GM19455 (cell line): ENCODE measurements at regions not wholly inside any gene's neighbourhood (a gene's known extent, or its start where the extent isn't known, plus 50 kb on each side); places are given as distances from the start of the nearest gene placed in this dataset.

Experiments
- ATAC-seq: cut with Tn5 transposase; IDR thresholded peaks from one replicate; pipeline ENCODE4 v1.9.1; 2021; ENCODE audit not compliant: unreplicated experiment

DNA sequence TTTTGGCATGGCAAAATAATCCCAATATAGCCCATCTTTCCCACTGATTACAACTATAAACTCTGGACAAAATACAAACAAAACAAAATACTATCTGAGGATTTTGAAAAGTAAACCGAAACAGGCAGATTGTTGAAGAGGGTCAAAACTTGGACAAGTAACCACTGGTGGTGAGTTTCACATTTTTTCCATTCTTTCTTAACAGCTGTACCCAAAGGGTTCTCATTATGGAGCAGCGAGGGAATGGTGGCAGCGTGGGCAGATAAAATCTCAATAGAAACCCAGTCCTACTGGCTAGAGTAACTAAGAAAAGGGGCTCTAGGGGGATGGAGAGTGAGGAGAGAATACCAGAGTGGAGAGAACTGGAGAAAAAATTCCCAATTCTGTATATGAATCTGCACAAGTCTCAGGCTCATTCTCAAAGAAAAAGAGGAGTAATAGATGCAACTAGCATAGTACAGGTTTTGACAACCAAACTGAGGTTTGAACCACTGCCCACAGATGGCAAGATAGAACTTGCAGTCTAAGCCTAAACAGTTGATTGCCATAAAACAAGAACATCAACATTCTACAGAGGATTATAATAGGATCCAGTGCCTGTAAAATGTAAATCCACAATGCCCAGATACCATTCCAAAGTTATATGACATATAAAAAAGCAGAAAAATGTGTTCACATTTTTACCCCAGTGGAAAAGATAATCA lies 284.5 kb downstream of the KCNRG start:
- no peak for ATAC-seq

DNA sequence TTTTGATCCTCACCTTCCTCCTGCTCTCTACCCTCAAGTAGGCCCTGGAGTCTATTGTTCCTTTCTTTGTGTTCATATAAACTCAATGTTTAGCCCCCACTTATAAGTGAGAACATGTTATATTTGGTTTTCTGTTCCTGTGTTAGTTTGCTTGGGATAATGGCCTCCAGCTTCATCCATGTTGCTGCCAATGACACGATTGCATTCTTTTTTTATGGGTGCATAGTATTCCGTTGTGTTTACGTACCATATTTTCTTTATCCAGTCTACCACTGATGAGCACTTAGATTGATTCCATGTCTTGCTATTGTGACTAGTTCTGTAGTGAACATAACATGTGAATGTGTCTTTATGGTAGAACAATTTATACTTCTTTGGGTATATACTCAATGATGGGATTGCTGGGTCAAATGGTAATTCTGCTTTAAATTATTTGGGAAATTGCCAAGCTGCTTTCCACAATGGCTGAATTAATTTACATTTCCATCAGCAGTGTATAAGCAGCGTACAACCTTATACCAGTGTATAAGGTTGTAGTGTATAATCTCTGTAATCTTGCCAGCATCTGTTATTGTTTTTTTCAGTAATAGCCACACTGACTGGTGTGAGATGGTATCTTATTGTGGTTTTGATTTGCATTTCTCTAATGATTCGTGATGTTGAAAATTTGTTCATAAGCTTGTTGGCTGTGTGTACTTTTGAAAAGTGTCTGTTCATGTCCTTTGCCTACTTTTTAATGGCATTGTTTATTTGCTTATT lies 288.9 kb downstream of the KCNRG start:
- no peak for ATAC-seq

DNA sequence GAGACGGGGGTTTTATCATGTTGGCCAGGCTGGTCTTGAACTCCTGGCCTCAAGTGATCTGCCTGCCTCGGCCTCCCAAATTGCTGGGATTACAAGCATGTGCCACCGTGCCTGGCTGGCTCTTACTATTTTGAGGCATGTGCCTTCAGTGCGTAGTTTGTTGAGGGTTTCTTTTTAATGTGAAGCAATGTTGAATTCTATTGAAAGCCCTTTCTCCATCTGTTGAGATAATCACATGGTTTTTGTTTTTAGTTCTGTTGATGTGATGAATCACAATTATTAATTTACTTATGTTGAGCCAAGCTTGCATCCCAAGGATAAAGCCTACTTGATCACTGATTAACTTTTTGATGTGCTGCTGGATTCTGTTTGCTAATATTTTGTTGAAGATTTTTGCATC lies 290.9 kb downstream of the KCNRG start:
- ATAC-seq: no peak

DNA sequence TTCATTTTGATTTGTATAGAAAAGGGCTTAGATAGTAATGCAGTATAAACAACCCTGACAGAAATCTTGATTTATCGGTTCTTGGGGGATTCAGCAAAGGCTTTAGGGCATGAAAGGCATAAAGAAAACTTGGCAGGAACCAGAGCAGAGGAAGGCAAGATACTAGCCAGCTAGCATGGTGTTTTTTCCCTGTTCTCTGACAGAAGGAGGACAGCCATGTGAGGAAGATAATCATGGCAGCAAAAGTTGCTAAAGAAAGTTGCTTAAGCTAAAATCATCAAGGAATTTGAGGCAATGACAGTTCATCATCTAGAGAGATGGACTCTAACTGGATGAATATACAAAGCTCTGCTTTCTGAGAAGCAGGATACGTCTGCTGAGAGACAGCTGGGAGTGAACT lies 294.1 kb downstream of the KCNRG start:
- ATAC-seq: no peak

DNA sequence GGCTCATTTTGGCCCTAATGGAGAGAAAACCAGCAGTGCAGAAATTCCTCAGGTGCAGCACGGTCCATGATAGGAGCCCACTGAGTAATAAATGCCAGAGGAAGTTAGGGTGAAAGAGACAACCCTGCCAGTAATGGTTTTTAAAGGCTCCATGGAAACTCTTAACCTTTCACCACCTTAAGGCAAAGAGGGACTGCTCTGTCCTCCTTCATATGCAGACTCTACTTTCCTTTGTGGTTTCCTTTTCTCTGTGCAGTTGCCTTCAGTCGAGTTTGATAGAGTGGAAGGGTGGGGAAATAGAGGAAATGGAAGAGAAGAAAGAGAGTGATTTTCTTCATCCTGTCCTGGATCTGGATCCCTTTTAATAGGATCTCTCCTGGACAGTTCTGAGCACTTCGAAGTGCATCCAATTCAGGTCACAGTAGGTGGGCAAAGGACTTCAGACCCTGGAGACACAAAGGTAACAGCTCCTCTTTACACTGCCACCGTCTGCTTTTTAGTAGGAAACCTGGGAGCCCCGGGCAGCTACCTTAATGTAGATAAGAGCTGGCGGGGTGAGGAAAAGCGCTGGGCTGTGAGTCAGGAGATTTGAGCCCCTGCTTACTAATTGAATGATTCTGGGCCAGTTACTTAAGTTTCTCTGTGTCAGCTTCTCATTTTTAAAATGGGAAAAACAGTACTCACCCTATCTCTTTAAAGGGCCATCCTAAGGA lies 294.8 kb downstream of the KCNRG start:
- ATAC-seq: no peak

DNA sequence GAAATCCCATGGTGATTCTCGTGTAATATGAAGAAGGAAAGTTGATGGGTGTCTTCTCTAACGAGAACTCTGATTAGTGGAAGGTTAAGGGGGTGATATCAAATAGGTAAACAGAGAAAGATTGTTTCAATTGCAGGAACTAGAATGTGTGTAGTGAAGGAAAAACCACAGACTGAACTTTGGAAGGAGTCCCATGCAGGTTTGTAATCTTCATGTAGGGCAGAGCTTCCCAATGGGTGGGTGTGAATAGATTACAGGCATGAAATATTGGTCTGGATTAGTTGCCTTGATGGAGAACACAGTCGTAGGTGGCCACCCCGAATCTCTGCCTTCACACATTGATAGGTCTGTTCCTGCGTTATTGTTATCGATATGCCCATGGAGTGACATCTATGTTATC lies 295.5 kb downstream of the KCNRG start:
- ATAC-seq: no peak

DNA sequence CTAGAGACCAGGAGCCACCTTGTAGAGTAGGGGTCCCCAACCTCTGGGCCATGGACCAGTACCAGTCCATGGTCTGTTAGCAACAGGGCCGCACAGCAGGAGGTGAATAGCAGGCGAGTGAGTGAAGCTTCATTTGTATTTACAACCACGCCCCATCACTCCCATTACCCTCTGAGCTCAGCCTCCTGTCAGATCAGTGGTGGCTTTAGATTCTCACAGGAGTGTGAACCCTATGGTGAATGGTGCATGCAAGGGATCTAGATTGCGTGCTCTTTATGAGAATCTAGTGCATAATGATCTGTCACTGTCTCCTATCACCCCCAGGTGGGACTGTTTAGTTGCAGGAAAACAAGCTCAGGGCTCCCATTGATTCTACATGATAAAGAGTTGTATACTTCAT lies 303.6 kb downstream of the KCNRG start:
- ATAC-seq: no peak

DNA sequence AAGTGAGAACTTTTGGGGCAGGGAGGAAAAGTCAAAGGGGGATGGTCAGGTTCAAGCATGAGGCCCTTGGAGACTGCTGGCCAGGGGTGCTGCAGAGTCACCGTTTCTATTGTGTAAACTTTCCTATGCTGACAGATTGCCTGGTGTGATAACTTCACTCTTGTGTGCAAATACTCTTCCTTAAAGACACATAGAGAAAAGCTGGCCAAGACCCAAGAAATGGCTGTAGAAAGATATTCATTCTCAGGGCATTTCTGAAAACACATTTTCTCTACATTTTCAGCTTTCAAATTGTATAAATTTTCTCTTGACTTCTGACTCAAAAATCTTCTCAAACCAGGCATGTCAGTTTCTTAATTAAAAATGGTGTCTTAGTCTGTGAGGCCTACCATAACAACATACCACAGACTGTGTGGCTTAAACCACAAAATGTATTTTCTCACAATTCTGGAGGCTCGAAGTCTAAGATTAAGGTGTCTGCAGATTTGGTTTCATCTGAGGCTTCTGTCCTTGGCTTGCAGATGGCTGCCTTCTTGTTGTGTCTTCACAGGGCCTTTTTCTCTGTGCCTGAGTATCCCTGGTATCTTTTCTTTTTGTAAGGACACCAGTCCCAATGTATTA lies 304.5 kb downstream of the KCNRG start:
- no peak for ATAC-seq

DNA sequence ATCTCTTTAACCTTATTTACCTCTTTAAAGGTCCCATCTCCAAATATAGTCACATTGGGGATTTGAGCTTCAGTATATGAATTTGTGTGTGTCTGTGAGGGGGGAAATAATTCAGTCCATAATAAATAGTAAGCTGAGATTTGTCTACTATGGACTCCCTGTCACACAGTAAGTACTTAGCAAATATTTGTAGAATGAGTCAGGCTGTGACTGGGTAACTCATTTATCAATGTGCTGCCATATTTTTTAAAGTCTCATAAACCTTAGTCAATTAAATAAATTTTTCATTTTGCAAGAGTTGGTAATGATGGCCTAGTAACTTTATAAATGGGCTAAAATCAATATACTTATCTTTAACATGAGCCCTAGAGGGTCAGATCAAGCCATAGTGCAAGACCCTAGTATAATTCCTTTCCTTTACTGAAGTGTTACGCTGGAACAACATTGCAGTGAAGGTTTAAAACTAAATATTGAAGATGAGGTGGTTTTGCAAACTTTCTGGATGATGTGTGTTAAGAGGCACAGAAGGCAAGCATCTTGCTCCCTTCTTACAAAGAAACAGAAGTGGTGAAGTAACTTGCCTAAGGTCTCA lies 305.1 kb downstream of the KCNRG start:
- ATAC-seq: no peak

DNA sequence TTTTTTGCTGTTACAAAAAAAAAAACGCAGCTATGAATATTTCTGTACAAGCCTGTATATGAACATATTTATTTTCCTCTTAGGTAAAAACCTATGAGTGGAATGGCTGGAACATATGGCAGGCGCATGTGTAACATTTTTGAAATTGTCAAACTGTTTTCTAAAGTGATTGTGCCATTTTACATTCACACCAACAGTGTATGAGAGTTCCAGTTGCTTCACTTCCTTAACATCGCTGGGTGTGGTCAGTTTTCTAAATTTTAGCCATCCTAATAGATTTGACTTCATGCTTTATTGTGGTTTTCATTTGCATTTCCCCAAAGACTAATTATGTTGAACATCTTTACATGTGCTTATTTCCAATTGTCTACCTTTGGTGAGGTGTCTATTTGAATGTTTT lies 306.8 kb downstream of the KCNRG start:
- ATAC-seq: no peak

DNA sequence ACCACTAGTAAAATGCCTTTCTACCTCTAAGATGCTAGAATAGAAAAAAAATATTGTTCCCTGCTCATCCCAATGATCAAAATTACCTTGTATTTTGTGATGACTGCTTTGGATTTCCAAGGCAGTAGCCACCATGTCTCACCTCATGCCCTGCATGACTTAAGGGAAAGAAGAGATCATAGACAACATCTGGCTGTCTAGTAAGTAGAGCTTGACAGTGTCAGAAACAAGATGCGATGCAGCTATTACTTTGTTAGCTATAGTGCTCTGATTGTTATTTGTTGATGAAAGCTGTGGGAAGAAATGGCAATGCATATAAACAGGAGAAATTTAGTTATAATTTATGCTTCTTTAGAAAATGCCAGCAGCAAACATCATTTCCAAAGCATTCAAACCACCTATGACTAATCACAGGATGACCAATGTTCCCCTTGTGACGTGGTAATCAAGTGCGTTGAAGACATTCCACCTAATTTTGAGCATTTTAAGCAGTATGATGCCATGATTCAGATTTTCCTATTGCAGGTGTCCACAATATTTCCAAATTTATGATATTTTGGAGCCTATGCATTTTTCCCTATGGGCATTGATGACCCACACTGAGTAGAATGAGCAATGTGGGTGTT lies 308.3 kb downstream of the KCNRG start:
- no peak for ATAC-seq

DNA sequence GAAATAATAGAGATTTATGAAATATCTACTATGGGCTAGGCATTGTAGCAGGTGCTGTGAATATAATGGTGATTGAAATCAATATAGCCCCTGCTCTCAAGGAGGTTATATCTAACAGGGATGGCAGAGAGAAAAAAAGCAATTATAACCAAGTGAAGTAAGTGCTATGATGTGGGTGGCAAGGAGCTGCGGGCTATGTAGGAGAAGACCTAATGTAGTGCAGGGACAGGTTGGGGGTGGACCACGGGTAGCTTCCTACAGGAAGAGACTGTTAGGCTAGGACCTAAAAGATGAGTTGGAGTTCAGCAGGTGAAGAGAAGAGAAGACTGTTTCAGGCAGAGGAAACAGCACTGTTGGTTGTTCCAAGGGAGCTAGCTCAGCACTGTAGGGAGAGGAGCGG lies 311.0 kb downstream of the KCNRG start:
- ATAC-seq: no peak

DNA sequence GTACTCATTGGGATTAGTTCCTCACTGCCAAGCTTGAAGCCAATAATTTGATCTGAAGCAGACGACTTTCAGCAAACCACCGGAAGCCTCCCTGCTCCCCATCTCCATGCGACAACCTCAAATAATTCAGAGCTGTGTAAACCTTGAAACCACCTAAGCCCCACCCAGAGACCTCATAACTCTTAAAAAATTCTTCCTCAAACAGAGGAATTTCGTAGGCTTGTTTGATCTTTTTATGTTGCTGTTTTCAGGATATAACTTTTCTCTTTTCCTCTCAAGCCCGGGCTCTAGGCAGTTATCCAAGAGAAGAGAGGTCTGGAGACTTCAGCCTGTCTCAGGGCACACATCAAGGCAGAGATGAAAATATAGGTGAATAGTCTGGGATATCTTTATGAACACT lies 311.6 kb downstream of the KCNRG start:
- ATAC-seq: no peak

DNA sequence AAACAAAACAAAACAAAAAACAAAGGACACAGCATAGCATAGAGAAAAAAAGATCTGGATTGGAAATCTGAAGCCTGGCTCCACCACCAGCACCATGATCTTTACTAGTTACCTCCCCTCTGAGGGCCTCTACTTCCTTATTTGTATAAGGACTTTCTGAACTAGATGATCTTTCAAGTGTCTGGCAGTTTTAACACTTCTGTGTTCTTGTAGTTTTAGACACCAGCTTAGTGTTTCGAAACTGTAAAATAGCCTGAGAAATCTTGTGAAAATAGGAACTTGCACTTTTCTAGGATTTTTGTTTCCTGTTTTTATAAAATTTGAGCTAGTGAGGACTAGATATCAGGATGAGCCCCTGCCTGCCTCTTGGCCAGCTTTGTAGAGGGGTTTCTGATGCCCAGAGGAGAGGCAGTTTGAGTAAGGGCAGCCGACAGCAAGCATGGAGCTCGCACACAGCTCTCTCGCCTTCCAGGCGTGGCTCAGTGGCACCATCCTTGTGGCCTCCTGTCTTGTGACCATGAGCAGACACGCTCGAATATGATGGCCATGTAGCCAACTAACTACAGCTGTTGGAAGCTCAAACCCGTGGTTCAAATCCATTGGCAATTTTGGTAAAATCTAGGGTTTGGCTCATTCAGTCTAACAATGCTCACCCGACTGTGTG lies 319.0 kb downstream of the KCNRG start:
- no peak for ATAC-seq

DNA sequence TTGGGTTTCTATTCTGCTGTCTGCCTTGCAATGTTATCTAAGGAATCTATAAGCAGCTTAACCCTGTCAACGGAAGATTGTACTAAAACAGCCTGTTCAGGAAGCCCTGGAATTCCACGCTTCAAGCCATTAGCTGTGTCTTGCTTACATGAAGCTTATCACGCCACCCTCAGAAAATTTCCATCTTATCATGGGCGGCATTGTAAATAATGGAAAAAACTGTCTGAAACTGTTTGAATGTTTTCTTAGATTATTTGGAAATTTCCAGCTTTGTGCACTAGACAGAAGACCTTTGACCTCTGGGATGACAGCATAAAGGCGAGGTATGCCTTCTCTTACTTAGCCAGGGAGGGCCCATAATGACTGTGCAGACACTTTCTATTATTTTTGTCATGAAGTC lies 319.7 kb downstream of the KCNRG start:
- ATAC-seq: no peak

DNA sequence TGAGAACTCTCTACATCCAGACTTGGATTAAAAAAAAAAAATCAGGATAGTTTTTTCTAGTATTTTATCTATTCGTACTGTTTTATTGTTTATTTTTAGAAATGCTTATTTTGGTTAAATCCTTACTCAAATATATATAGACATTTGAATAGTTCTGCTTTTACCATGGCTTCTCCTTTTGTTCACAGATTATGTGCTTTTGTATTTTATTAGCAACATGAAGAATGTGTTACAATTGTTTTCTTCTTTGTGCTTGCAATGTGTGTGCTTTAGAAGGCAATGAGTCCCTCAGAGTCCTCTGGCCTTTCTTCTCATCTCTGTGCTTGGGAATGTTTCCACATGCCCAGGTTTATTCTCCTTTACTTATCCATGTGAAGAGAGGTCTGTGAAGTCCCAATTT lies 324.0 kb downstream of the KCNRG start:
- no peak for ATAC-seq

DNA sequence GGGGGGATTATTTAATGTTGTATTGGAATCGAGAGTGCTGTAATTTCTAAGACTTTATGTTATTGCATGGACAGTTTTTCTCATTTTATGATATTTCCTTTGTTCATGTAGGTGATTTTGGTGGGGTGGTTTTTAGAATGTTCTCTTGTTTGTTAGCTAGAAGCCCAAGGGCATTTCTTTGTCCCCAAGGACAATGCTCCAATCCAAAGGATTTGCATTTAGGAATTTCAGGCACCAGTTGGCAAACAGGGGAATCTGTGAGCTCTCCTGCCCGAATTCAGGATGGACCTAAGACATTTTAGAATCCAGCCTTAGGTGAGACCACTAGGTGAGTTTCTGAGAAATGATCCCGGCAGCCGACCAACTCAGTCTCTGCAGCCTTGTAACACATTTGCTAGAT lies 324.9 kb downstream of the KCNRG start:
- ATAC-seq: no peak

DNA sequence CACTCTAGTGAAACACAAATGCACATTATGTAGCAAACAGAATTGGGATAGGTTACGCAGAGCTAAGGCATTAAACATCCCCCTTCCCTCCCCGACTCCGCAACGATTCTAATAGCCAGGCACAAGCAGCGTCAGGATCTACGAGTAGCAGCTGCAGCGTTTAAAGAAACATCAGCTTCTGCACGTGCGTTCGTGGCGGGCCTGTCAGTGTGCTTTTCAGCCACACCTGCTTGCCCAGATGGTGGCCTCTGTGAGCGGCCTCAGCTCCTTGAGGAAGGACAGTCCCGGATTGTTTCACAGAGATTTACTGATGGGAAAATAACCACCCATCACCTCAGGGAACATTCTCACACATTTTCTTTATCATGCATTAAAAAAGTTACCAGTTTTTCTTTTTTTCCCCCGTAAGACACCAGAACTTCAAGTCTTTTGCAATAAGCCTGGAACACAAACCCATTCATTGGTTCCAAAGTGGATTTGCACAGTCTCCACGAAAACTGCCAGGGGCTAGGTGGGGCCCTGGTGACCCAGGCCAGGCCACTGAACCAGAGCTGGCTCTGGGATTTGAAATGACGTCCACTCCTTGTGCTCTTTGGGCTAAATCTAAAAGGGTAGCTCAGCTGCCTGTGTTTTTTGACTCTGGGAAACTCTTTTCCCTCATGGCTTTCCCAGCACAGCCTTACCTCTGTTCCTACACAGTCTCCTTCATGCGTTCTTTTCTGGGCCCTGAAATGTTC lies 325.5 kb downstream of the KCNRG start:
- no peak for ATAC-seq

DNA sequence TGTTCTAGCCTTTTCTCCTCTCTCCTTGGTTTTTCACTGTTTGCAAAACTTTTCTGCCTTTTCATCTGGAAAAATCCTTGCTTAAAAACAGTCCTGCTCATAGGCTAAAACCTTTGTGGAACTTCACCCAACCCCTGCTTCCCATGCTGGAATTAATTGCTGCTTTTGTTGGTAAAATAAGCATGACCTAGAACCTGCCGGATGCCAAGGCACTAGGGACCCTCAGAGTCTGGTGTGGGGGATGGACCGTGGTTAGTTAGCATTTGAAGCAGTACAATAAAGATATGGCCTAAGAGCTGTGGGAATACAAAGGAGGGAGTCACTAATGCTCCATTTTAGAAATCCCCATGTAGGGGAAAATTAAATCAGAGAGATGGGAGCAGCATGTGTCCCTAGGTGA lies 326.3 kb downstream of the KCNRG start:
- ATAC-seq: no peak

DNA sequence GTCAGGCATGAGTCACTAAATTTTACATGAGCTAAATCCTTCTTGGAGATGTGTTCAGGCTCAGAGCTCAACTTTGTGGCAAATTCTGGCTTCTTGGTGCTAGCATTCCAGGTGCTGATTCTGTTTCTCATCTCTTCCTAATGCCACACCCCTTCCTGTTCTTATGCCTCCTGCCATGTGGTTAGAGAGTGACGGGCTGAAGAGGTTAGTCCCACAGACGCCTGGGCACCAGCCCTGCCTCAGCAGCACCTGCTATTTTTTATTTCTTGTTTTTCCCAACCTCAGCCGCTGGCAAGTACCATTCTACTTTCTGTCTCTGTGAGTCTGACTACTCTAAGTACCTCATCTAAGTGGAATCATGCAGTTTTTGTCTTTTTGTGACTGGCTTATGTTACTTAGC lies 329.5 kb downstream of the KCNRG start:
- ATAC-seq: no peak
